H1 (cell line): ENCODE measurements at regions not wholly inside any gene's neighbourhood (a gene's known extent, or its start where the extent isn't known, plus 50 kb on each side); places are given as distances from the start of the nearest gene placed in this dataset.

Experiments
- CTCF ChIA-PET: fragments of 300-600 bp; sonication (Branson Sonifier 250); formaldehyde crosslinking; loops from one replicate; lab custom pipeline; 2021; ENCODE audit not compliant: partially characterized antibody; lab: Charles Lee
- POLR2A ChIA-PET: fragments of 300-600 bp; sonication (Branson Sonifier 250); formaldehyde crosslinking; loops from one replicate; lab custom pipeline; 2021; ENCODE audit warnings: inconsistent platforms; ENCODE audit not compliant: partially characterized antibody; lab: Charles Lee
- DNase-seq, 2 experiments: peaks; one replicate each; pipeline versions ENCODE4 v3.0.0 to v3.0.0-alpha.2; 2010 to 2022; ENCODE audit warnings: low spot score in 2 of 2, low read depth in 1 of 2, mixed read lengths in 1 of 2
- FAIRE-seq: peaks from 2 replicates; lab custom pipeline; 2011; peaks lifted over from hg19 to GRCh38; lab: Jason Lieb, UNC
- H2AFZ ChIP-seq: 2 replicates; pipeline ENCODE4 v1.8.1; 2012; ENCODE audit warnings: low read length, inconsistent platforms
- H2AK5ac ChIP-seq: 2 replicates; pipeline ENCODE4 v1.6.1; 2013; ENCODE audit warnings: low read depth, low read length
- H2BK120ac ChIP-seq: replicated peaks from 2 replicates; pipeline ENCODE3; 2013; ENCODE audit warnings: low read depth, low read length, inconsistent platforms
- H2BK12ac ChIP-seq: 2 replicates; pipeline ENCODE4 v1.6.1; 2013; ENCODE audit warnings: low read depth, low read length
- H2BK15ac ChIP-seq: 2 replicates; pipeline ENCODE4 v1.6.1; 2013; ENCODE audit warnings: low read length
- H2BK20ac ChIP-seq: 2 replicates; pipeline ENCODE4 v1.6.1; 2013; ENCODE audit warnings: low read length
- H2BK5ac ChIP-seq: 2 replicates; pipeline ENCODE4 v1.6.1; 2013; ENCODE audit warnings: low read depth, low read length
- H3K14ac ChIP-seq: 2 replicates; pipeline ENCODE4 v1.6.1; 2013; ENCODE audit warnings: inconsistent platforms; ENCODE audit not compliant: insufficient read length
- H3K18ac ChIP-seq: 2 replicates; pipeline ENCODE4 v1.6.1; 2013; ENCODE audit warnings: low read length; ENCODE audit errors: extremely low read depth
- H3K23ac ChIP-seq: 2 replicates; pipeline ENCODE4 v1.6.1; 2013; ENCODE audit warnings: inconsistent platforms; ENCODE audit not compliant: insufficient read length
- H3K23me2 ChIP-seq: 2 replicates; pipeline ENCODE4 v1.6.1; 2013; ENCODE audit warnings: low read depth, low read length
- H3K27ac ChIP-seq: 2 replicates; pipeline ENCODE4 v1.6.1; 2011; ENCODE audit warnings: low read depth, low read length, inconsistent platforms
- H3K27me3 ChIP-seq, 4 experiments: replicated peaks in 1 of 4; 1 replicate in 1 of 4; 2 replicates in 3 of 4; pipeline versions ENCODE4 v1.6.1 to v1.8.1; 2011 to 2013; ENCODE audit warnings: low read length in 3 of 4, mild to moderate bottlenecking in 3 of 4, inconsistent platforms in 2 of 4, mixed read lengths in 2 of 4, moderate library complexity in 1 of 4; ENCODE audit not compliant: control insufficient read depth in 3 of 4, insufficient read depth in 3 of 4; ENCODE audit errors: extremely low read depth in 1 of 4
- H3K36me3 ChIP-seq, 4 experiments: 2 replicates each; pipeline versions ENCODE4 v1.6.1 to v1.8.1; 2011 to 2013; ENCODE audit warnings: mild to moderate bottlenecking in 4 of 4, low read length in 3 of 4, moderate library complexity in 2 of 4, control low read depth in 1 of 4, inconsistent platforms in 1 of 4; ENCODE audit not compliant: insufficient read depth in 4 of 4, control insufficient read depth in 2 of 4
- H3K4ac ChIP-seq: replicated peaks from 2 replicates; pipeline ENCODE3; 2013; ENCODE audit warnings: low read length, low read depth, mixed read lengths, inconsistent platforms; ENCODE audit not compliant: insufficient read length
- H3K4me1 ChIP-seq, 4 experiments: replicated peaks in 1 of 4; 1 replicate in 1 of 4; 2 replicates in 3 of 4; pipeline versions ENCODE4 v1.6.1 to v1.8.1; 2011 to 2013; ENCODE audit warnings: low read length in 3 of 4, inconsistent platforms in 2 of 4, mixed read lengths in 1 of 4; ENCODE audit not compliant: insufficient read depth in 4 of 4, control insufficient read depth in 3 of 4
- H3K4me2 ChIP-seq, 2 experiments: 2 replicates each; pipeline versions ENCODE4 v1.6.1 to v1.8.1; 2011 to 2013; ENCODE audit warnings: low read depth in 2 of 2, low read length in 2 of 2, control low read depth in 1 of 2, inconsistent platforms in 1 of 2, mild to moderate bottlenecking in 1 of 2; ENCODE audit not compliant: insufficient read depth in 1 of 2
- H3K4me3 ChIP-seq, 4 experiments: fragments of 200-600, 300-600 bp in 1 of 4; sonication (generic), shearing (Covaris generic), sonication (Bioruptor Twin) in 1 of 4; 2 replicates each; pipeline versions ENCODE4 v1.5.1 to v1.8.1; 2011 to 2016; ENCODE audit warnings: low read length in 4 of 4, low read depth in 3 of 4, control low read depth in 2 of 4, inconsistent platforms in 2 of 4, mild to moderate bottlenecking in 2 of 4, mixed read lengths in 1 of 4, moderate library complexity in 1 of 4; ENCODE audit not compliant: insufficient read depth in 2 of 4; ENCODE audit errors: extremely low read depth in 1 of 4
- H3K56ac ChIP-seq: replicated peaks from 2 replicates; pipeline ENCODE3; 2013; ENCODE audit warnings: low read depth, mild to moderate bottlenecking, mixed read lengths, low read length, inconsistent platforms; ENCODE audit not compliant: insufficient read length
- H3K79me1 ChIP-seq: 2 replicates; pipeline ENCODE4 v1.6.1; 2013; ENCODE audit warnings: low read depth, low read length, control low read depth
- H3K79me2 ChIP-seq, 2 experiments: 2 replicates each; pipeline versions ENCODE4 v1.6.1 to v1.8.1; 2012 to 2013; ENCODE audit warnings: low read length in 2 of 2, mild to moderate bottlenecking in 2 of 2, inconsistent platforms in 1 of 2; ENCODE audit not compliant: insufficient read depth in 2 of 2, control insufficient read depth in 1 of 2
- H3K9ac ChIP-seq, 4 experiments: replicated peaks in 1 of 4; 1 replicate in 1 of 4; 2 replicates in 3 of 4; pipeline versions ENCODE4 v1.6.1 to v1.8.1; 2011 to 2013; ENCODE audit warnings: low read depth in 3 of 4, low read length in 3 of 4, control low read depth in 2 of 4, mild to moderate bottlenecking in 2 of 4, moderate library complexity in 2 of 4, inconsistent platforms in 1 of 4; ENCODE audit errors: extremely low read depth in 1 of 4
- H3K9me3 ChIP-seq, 2 experiments: 2 replicates each; pipeline versions ENCODE4 v1.6.1 to v1.8.1; 2012 to 2013; ENCODE audit warnings: mild to moderate bottlenecking in 2 of 2, moderate library complexity in 2 of 2, control low read depth in 1 of 2, inconsistent platforms in 1 of 2, low read depth in 1 of 2, low read length in 1 of 2, mixed read lengths in 1 of 2; ENCODE audit not compliant: insufficient read depth in 2 of 2
- H4K20me1 ChIP-seq, 2 experiments: replicated peaks in 1 of 2; 2 replicates each; pipeline versions ENCODE3 to v1.8.1; 2011 to 2013; ENCODE audit warnings: inconsistent platforms in 2 of 2, low read length in 2 of 2, mild to moderate bottlenecking in 1 of 2; ENCODE audit not compliant: insufficient read depth in 2 of 2, control insufficient read depth in 1 of 2
- H4K5ac ChIP-seq: 2 replicates; pipeline ENCODE4 v1.6.1; 2013; ENCODE audit warnings: low read length, low read depth, mixed read lengths, inconsistent platforms; ENCODE audit not compliant: insufficient read length
- H4K8ac ChIP-seq: 2 replicates; pipeline ENCODE4 v1.8.0; 2013; ENCODE audit warnings: mild to moderate bottlenecking, moderate library complexity, low read length, inconsistent platforms; ENCODE audit not compliant: insufficient read depth; ENCODE audit errors: extremely low read depth
- H4K91ac ChIP-seq: replicated peaks from 2 replicates; pipeline ENCODE3; 2013; ENCODE audit warnings: low read length, mixed read lengths, inconsistent platforms; ENCODE audit not compliant: insufficient read length
- ASH2L ChIP-seq: fragments of 200-600, 300-600 bp; sonication (generic); IDR thresholded peaks from one replicate; pipeline ENCODE4 v1.7.1; 2017; ENCODE audit warnings: low read length
- BCL11A ChIP-seq, 2 experiments: IDR thresholded peaks; one replicate each; pipeline ENCODE4 v1.6.1; 2011; ENCODE audit warnings: low read depth in 2 of 2, low read length in 2 of 2, mild to moderate bottlenecking in 2 of 2
- CBX5 ChIP-seq: fragments of 300-800, 300-1000 bp; sonication (generic); IDR thresholded peaks from 2 replicates; pipeline ENCODE4 v1.7.1; 2016; ENCODE audit warnings: antibody characterized with exemption, low read length, low read depth
- CHD1 ChIP-seq: IDR thresholded peaks from 2 replicates; pipeline ENCODE4 v1.6.1; 2012; ENCODE audit warnings: low read depth, low read length, improper control_type of control experiment
- CHD2 ChIP-seq: IDR thresholded peaks from 2 replicates; pipeline ENCODE4 v1.6.1; 2012; ENCODE audit warnings: low read length, improper control_type of control experiment
- HDAC2 ChIP-seq, 2 experiments: fragments of 300-600 bp in 1 of 2; sonication (generic) in 1 of 2; IDR thresholded peaks; 2 replicates each; pipeline ENCODE4 v1.6.1; 2011 to 2012; ENCODE audit warnings: low read depth in 2 of 2, low read length in 2 of 2, mild to moderate bottlenecking in 2 of 2, moderate library complexity in 2 of 2, borderline replicate concordance in 1 of 2, inconsistent platforms in 1 of 2
- HDAC6 ChIP-seq: IDR thresholded peaks from one replicate; pipeline ENCODE4 v1.7.1; 2012; ENCODE audit warnings: low read depth, mild to moderate bottlenecking, inconsistent platforms, low read length, moderate library complexity
- MAFK ChIP-seq: IDR thresholded peaks from 2 replicates; pipeline ENCODE4 v1.6.1; 2012; ENCODE audit warnings: low read depth, mild to moderate bottlenecking, improper control_type of control experiment, low read length
- POU5F1 ChIP-seq: IDR thresholded peaks from 2 replicates; pipeline ENCODE4 v1.6.1; 2011; ENCODE audit warnings: low read depth, mild to moderate bottlenecking, low read length, moderate library complexity
- RAD21 ChIP-seq, 2 experiments: IDR thresholded peaks in 1 of 2; conservative IDR thresholded peaks in 1 of 2; 2 replicates each; pipeline ENCODE4 v1.6.1; 2011; ENCODE audit warnings: low read depth in 2 of 2, low read length in 2 of 2, improper control_type of control experiment in 1 of 2, inconsistent platforms in 1 of 2, mild to moderate bottlenecking in 1 of 2, moderate library complexity in 1 of 2
- SP2 ChIP-seq: IDR thresholded peaks from 2 replicates; pipeline ENCODE4 v1.6.1; 2012; ENCODE audit warnings: mild to moderate bottlenecking, low read length, inconsistent platforms
- SUZ12 ChIP-seq: fragments of 200-600 bp; sonication (generic); IDR thresholded peaks from 2 replicates; pipeline ENCODE4 v1.6.1; 2012; ENCODE audit warnings: mild to moderate bottlenecking, inconsistent platforms, low read length, moderate library complexity, mixed read lengths
- TEAD4 ChIP-seq: IDR thresholded peaks from 2 replicates; pipeline ENCODE4 v1.6.1; 2012; ENCODE audit warnings: low read depth, low read length, inconsistent platforms, mixed read lengths
- TF ChIP-seq, protein P1 (sequence below), 3 experiments: IDR thresholded peaks; 1 replicate in 2 of 3; 2 replicates in 1 of 3; pipeline versions ENCODE4 v1.5.1 to v1.6.1; 2011; ENCODE audit warnings: low read length in 3 of 3, mild to moderate bottlenecking in 3 of 3, inconsistent platforms in 2 of 3, low read depth in 1 of 3, moderate library complexity in 1 of 3; ENCODE audit not compliant: insufficient read depth in 1 of 3; ENCODE audit errors: control extremely low read depth in 1 of 3

DNA sequence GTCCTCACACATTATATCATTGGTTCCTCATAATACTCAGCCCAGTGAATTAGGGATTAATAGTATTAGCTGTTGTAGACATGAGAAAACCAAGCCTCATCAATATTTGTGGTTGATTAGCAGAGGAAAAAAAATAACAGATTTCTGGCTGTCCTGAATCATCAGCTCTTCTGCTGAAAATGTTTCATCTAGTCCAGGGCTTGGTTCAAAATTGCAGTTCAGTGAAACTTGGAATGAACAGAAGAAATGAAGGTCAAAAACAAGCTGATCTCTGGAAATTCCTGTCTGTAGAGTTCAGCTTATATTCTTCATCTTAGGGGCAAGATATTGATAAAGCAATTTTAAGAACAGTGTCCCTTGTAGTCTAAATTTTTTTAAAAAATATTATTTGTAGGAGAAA is 361.1 kb upstream of the CCDC179 start:
- no peak overlapping the region for H2BK5ac ChIP-seq
- POLR2A ChIA-PET, result no interaction called here
- CTCF ChIA-PET, result no interaction called here
- no peak overlapping the region for H3K4ac ChIP-seq
- DNase-seq (no peak), FAIRE-seq (no peak)
- no peak overlapping the region for H2AK5ac ChIP-seq
- no peaks in the 10 kb centered on the region for H3K23me2 ChIP-seq
- H2BK120ac ChIP-seq, result no peak overlapping the region
- H3K79me1 ChIP-seq, result no peaks in the 10 kb centered on the region
- H3K27ac ChIP-seq, result no peak overlapping the region
- H2BK20ac ChIP-seq, result no peak overlapping the region
- no peak overlapping the region for H2BK12ac ChIP-seq
- H2AFZ ChIP-seq, result no peak overlapping the region
- no peak overlapping the region for H3K4me3 ChIP-seq
- no peaks in the 10 kb centered on the region for H3K79me2 ChIP-seq
- no peak overlapping the region for H4K8ac ChIP-seq
- H4K20me1 ChIP-seq, result no peaks in the 10 kb centered on the region
- H3K4me1 ChIP-seq, result no peaks in the 10 kb centered on the region
- no peak overlapping the region for H2BK15ac ChIP-seq
- no peak for TF ChIP-seq MAFK
- TF ChIP-seq HDAC6, result no peak
- TF ChIP-seq SUZ12, result no peak
- TF ChIP-seq CHD2, result no peak
- TF ChIP-seq TEAD4, result no peak
- TF ChIP-seq HDAC2 (IDR thresholded peaks at IDR 0.05; ENCODE audit: borderline replicate concordance in 1 of 2, low read depth in 2 of 2, low read length in 2 of 2), result no peak
- no peak for TF ChIP-seq CHD1
- TF ChIP-seq, protein P1, sequence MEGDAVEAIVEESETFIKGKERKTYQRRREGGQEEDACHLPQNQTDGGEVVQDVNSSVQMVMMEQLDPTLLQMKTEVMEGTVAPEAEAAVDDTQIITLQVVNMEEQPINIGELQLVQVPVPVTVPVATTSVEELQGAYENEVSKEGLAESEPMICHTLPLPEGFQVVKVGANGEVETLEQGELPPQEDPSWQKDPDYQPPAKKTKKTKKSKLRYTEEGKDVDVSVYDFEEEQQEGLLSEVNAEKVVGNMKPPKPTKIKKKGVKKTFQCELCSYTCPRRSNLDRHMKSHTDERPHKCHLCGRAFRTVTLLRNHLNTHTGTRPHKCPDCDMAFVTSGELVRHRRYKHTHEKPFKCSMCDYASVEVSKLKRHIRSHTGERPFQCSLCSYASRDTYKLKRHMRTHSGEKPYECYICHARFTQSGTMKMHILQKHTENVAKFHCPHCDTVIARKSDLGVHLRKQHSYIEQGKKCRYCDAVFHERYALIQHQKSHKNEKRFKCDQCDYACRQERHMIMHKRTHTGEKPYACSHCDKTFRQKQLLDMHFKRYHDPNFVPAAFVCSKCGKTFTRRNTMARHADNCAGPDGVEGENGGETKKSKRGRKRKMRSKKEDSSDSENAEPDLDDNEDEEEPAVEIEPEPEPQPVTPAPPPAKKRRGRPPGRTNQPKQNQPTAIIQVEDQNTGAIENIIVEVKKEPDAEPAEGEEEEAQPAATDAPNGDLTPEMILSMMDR (IDR thresholded peaks at IDR 0.05; ENCODE audit: control extremely low read depth in 1 of 3, insufficient read depth in 1 of 3, low read depth in 1 of 3, low read length in 3 of 3), result no peak
- no peak for TF ChIP-seq POU5F1
- no peak for TF ChIP-seq SP2
- TF ChIP-seq CBX5, result no peak
- TF ChIP-seq RAD21 (IDR thresholded peaks at IDR 0.05 in 1 of 2, conservative IDR thresholded peaks at IDR 0.05 in 1 of 2; ENCODE audit: low read depth in 2 of 2, low read length in 2 of 2), result no peak
- TF ChIP-seq ASH2L, result no peak
- TF ChIP-seq BCL11A (IDR thresholded peaks at IDR 0.05; ENCODE audit: low read depth in 2 of 2, low read length in 2 of 2), result no peak
- H3K9me3 ChIP-seq, result no peaks in the 10 kb centered on the region
- H4K5ac ChIP-seq, result no peak overlapping the region
- H3K36me3 ChIP-seq, result no peaks in the 10 kb centered on the region
- no peak overlapping the region for H3K14ac ChIP-seq
- no peak overlapping the region for H3K56ac ChIP-seq
- no peak overlapping the region for H3K18ac ChIP-seq
- no peak overlapping the region for H3K23ac ChIP-seq
- no peak overlapping the region for H3K9ac ChIP-seq
- H3K4me2 ChIP-seq, result no peak overlapping the region
- no peak overlapping the region for H4K91ac ChIP-seq
- no peaks in the 10 kb centered on the region for H3K27me3 ChIP-seq
